Panc1 (cell line): ENCODE measurements at regions not wholly inside any gene's neighbourhood (a gene's known extent, or its start where the extent isn't known, plus 50 kb on each side); places are given as distances from the start of the nearest gene placed in this dataset.

Source experiments
- CTCF ChIP-seq: fragments of 450-650 bp; IDR thresholded peaks from 2 replicates; pipeline ENCODE4 v1.5.1; 2017; ENCODE audit warnings: mild to moderate bottlenecking
- POLR2AphosphoS5 ChIP-seq: IDR thresholded peaks from 2 replicates; pipeline ENCODE4 v1.6.1; 2012; ENCODE audit warnings: mild to moderate bottlenecking, low read depth, low read length, moderate library complexity

GRCh38 chr5:66513130-66513529 is 83.1 kb upstream of the MAST4 start:
- TF ChIP-seq CTCF: no peak
- TF ChIP-seq POLR2AphosphoS5: no peak
